ENCODE measurements at regions not wholly inside any gene's neighbourhood (a gene's known extent, or its start where the extent isn't known, plus 50 kb on each side); places are given as distances from the start of the nearest gene placed in this dataset.

DNA sequence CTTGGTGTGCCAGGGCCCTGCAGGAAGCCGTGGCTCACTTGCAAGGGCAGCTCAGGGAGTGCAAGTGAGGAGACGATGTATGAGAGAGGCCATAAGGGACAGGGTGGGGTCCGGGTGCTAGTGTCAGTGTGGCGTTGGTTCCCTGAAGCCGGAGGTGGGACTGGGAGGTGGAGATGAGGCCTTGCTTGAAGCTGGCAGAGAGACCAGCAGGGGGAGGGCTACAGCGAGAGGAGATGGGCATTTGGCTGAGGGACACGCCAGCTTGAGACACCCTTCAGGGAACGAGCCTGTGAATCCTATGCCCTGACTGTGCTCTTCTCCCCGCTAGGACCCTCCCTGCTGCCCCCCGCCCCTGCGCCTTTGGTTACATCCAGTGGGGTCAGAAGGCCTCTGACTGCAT lies 529.1 kb downstream of the TCERG1L start:
- no peak for DNase-seq

DNA sequence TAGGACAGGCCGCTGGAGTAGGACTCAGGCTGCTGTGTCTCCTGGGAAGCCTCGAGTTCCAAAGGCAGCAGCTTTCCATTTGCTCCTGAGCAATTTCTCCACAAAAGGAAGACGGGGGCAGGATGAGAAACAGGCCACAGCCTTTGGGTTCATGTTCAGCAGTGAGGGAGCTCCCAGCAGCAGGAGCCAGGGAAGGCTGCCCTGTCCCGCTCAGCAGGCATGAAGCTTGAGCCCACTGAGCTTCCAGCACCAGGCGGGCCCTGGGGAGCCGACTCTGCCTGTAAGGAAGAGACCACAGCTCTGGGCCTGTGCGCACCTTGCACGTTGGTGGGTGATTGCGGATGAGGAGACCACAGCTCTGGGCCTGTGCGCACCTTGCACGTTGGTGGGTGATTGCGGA lies 527.2 kb downstream of the TCERG1L start:
- no peak for DNase-seq

DNA sequence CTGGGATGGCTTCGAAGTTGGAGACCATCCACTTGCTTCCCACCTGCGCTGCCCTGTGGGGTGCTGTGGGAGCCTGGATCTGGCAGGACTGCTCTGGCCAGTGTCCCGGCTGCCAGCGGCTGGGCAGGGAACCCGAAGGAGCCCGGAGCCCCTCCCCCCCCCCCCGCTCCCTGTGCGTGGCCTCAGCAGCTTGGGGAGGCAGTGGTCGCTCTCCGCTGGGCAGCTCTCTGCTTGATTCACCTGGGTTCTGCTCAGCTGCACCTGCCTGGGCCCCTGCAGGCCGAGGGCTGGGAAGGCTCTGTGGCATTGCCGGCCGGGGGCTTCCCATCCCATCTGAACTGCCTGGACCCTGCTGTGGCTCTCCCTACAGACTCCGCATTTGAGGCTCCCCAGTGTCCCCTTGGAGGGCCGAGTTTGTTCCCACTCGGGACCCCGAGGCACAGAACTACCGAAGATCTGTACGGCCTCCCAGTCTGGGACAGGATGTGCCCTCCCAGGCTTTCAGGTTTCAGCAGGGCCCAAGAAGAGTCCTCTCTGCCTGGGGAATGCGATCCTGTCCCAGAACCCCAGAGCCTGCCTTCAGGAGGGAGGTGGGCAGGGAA lies 525.1 kb downstream of the TCERG1L start:
- DNase-seq = no peak

DNA sequence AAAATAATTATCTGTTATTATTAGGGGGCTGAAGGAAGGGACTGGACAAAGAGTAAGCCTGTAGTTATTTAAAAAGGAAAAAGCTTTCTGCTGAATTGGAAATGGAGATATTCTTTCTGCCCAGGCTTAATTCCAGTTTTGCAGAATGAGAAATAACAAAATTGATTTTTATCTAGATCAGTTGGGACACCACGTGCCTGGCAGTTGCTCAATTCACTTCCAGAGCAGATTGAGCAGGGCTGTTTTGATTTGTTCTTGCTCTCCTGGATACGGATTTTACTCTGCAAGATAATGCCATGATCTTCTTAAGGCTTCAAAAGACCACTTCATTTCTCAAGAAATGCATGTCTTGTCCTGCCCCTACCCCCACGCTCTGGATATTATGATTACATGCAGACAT lies 524.3 kb downstream of the TCERG1L start:
- DNase-seq = no peak

DNA sequence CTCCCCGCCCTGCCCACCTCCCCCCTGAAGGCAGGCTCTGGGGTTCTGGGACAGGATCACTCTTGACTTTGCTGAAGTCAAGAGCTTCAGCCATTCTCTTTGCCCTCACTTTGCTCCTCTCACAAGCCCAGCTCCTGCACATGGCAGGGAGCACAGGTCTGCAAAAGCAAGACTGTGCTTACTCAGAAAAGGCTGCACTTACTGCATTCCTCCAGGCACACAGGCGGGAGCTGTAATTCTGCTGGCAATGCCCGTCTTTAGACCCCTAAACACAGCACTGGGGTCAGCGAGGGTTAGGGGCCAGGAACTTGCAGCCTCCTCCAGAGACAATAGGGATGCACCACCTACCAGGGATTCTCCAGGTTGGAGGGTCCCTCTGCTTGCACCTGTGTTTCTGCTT lies 523.7 kb downstream of the TCERG1L start:
- DNase-seq = no peak

DNA sequence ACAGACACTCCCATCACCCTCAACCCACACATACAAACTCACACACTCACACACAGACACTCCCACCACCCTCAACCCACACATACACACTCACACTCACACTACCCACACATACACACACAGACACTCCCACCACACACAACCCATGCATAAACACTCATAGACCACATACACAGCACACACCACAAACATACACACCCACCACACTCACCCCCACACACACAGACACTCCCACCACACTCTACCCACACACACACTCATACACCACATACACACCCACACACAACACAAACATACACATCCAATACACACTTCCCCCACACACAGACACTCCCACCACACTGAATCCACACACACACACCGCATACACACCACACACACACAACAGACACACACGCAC lies 521.2 kb downstream of the TCERG1L start:
- DNase-seq = no peak

DNA sequence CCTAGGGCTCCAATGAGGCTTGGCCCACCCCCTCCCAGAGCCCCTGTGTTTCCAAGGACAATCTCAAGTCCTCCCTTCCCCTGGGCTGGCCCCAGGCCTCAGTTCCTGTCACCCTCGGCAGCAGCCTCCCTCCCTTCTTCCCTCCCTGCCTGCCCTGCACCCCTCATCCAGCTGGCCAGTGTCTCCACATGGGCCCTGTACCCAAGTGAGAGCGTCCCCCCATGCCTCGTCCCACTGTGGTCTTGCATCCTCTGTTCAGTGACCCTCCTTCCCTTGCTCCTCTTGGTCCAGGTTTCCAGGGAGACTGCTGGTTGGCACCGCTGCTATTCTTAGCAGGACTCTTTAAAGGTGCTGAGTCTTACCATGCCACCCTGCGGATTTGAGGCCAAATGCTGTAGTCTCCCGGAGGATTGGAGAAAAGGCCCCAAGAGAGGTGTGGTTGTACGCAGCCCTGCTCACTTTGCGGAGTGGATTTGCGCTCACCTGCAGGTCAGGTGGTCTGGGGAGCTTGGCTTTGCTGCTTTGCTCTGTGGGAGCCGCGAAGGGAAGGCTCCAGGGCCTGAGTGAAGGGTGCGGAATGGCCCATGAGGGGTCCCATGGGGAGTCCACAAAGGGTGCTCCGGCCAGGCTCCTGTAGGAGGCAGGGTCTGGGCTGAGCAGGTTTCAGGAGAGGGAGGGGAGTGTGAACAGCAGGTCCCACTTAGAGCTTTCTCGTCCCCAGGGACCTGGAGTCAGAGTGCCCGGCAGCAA lies 519.2 kb downstream of the TCERG1L start:
- no peak for DNase-seq

DNA sequence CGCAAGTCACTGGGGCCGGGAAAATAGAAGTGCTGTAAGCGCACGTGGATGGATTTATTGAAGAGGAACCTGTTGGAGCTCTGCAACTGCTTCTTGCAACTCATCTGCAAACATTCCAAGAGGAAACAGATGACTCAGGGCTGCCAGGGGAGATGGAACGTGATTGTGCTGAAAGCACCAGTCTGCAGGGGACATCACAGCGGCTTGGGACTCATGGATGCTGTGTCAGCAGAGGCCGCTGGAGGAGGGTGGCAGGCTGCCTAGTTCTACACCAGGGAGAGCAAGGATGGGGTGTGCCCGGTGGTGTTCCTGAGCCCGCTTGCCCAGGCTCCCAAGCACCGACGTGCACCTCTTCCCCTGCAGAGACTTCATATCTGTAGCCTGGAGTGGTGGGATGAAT lies 515.7 kb downstream of the TCERG1L start:
- no peak for DNase-seq

DNA sequence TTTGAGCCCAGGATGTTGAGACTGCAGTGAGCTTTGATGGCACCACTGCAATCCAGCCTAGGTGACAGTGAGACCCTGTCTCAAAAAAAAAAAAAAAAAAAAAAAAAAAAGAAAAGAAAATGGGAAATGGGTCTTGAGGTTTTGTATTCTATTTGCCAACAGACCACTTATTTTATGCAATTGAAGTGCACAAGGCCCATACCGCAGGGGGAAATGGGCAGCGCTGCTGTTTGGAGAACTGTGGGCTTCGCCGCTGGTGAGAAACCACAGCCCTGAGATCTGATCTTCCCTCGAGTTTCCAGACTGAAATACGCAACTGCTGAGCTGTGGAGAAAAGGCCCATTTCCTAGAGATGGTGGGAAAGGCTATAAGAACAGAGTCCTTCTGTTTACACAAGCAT lies 512.0 kb downstream of the TCERG1L start:
- DNase-seq = no peak

DNA sequence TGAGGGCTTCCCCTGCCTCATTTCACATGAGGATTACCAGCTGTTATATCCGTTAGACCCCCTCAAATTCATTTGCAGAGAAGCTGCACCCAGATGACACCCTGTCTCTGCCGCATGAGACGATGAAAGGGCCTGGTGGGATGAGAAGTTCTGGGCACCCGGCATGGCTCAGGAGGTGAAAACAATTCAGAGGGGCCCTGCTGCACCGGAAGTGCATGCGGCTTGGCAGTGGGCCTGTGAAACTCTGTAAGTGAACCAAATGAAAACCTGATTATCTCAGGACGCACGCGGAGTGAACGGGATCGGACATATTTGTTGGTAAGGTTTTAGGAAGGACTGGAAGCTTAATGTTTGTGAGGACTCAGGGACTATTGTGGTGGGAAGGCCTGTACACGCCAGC lies 511.2 kb downstream of the TCERG1L start:
- no peak for DNase-seq

DNA sequence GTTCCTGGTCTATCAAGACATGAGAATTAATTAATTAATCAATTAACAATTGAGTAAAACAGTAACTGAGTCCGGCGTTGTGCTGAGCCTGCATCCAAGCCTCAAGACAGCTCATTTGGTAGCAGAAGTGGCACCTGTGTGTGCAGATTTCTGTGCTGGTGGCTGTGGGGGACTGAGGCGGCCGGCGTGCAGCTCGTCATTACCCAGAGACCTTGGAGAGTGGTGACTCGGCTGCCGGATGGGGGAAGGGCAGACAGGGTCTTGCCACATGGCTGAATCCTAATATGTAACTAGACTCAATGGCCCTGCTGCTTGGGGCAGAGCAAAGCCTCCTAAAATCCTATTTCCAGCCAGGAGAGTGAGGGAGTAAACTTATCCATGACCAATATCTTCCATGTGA lies 510.2 kb downstream of the TCERG1L start:
- DNase-seq = no peak

DNA sequence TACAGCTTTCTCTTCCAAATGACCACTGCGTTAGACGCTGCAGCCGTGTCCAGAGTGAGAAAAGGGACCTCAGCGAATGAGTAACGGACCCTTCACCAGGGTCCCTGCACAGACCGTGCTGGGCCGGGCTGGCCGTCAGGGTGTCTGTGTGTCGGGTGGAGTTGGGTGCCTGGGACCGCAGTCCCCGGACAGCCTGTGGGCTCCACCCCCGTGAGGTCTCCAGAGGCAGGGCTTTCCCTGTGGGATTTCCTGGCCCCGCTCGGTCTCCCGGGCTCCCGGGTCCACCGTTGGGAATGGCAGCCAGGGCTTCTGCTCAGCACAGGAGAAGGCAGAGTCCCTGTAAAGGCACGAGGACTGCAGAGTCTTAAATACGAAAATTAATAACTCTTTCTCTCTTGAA lies 509.7 kb downstream of the TCERG1L start:
- no peak for DNase-seq

DNA sequence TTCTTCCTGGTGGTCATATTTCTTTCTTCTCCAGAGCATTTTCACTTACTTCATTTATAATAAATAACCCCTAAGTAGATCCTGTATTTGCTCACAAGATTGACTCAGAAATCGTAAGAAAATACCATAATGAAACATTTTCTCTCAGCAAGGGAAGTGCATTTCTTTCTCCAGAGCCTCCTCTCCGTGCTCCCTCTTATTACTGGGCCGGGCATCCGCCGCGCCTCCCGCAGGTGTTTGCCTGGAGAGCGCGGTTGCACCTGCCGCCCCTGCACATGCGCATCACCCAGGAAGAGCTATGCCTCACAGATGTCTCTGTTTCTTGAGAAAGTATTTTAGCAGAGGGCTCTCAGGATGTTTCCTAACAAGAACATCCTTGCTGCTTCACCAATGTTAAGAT lies 509.2 kb downstream of the TCERG1L start:
- DNase-seq = no peak

DNA sequence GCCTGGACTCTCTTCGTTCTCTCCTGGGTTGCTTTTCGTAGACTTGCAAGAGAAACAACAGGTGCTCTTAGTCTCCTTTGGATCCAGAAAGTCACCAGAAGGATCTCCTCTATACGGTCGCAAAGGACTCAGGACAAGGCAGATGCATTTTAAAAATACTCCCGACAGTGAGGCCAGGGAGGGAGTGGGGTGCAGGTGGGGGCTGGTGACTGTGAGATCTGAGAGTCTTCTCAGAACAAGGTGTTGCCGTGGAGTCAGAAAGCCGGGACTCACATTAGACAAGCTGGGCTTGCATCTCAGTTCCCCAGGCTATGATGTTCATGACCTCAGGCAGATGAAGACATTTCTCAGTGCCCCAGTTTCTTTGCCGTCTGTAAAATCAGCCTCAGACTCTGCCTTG lies 507.2 kb downstream of the TCERG1L start:
- DNase-seq = no peak

DNA sequence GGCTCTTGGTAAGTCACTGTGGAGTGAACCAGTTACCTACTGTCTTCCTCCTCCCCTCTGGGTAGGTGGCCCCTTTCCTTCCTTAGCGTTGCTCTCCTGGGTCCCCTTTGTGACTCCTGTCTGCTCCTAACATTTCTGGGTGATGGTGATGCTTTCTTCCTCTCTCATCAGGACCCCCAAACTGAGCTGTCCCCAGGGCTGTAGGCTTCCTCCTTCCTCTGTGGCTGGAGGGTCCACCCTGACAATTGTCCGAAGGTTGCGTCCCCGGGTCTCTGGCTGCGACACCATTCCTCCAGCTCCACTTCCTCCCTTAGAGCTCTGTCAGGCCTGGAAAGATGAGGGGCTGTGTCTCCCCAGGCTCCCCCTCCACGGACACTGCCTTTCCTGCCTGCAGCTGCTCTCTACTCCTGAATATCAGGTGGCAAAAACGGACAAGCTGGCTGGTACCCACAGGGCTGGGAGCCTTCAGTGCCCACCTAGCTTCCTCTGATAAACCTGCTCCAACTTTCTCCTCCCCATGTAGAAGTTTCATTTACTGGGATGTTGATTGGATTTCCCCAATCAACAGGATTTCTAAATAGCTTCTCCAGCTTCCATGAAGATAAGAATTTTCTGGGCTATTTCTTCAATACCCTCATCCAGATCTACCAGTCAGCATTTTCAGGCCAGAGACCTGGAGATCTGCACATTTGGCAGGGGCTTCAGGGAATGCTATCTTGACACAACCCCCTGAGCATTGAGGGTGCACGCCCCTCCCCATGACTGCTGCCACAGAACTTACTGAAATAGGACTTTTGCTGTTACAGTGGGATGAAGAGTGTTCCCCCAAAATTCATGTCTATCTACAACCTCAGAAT lies 506.5 kb downstream of the TCERG1L start:
- DNase-seq = no peak

DNA sequence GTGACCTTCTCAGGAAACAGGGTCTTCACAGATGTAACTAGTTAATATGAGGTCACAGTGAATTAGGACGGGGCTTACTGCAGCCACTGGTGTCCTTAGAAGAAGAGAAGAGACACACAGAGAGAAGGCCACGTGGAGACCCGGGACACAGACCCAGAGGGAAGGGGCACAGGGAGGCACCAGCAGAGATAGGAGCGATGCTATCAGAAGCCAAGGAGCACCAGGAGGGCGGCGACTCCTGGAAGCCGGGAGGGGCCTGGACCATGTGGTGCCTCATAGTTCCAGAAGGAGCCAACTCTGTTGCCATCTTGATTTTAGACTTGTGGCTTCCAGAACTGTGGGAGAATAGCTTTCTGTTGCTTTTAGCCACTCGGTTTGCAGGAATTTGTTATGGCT lies 505.9 kb downstream of the TCERG1L start:
- no peak for DNase-seq

DNA sequence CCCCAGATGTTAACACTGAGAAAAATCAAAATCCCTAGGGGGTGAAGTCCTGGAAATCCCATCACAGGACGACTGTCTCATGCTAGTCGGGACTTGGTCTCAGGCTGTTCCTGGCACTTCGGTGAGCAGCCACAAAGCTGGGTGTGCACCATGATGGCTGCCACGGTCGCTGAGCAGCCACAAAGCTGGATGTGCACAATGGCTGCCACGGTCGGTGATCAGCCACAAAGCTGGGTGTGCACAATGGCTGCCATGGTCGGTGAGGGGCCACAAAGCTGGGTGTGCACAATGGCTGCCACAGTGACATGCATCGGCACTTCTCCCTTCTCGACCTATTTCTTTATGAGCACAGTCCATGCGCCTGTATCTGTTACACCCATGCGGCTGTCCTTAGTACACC lies 505.1 kb downstream of the TCERG1L start:
- no peak for DNase-seq

DNA sequence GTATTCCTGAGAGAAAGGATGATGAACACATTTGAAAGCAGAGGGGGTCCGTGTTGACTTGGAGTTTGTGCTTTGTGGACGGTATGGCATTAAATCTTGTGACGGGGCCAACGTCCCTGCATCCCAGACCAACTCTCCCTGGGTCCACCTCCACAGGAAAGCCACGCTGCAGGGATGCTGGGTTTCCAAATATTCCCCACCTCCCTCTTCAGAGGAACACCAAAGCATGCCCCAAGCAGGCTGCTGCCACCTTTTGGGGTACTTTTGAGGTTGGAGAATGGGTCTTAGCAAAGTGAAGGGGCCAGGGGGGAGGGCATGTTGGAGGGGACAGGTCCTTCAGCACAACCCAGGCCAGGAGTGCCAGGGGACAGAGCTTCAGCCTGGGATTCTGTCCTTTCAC lies 504.4 kb downstream of the TCERG1L start:
- no peak for DNase-seq

DNA sequence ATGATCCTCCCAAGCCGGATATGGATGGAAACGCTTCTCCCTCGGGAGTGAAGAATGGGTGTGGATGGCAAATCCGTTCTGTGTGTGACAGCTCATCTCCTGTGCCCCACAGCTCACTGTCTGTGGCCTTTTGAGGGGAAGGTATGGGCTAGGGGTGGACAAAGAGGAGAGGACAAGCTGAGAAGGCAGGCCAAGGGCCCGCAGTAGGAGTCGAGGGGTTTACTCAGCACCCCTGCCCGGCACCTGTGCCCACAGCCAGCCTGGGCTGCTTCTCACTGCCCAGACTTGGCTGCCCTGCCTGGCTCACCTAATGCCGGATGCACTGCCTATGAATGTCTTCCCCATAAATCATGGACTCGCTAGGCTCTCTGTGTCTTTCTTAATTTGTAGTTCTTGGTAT lies 503.8 kb downstream of the TCERG1L start:
- no peak for DNase-seq

DNA sequence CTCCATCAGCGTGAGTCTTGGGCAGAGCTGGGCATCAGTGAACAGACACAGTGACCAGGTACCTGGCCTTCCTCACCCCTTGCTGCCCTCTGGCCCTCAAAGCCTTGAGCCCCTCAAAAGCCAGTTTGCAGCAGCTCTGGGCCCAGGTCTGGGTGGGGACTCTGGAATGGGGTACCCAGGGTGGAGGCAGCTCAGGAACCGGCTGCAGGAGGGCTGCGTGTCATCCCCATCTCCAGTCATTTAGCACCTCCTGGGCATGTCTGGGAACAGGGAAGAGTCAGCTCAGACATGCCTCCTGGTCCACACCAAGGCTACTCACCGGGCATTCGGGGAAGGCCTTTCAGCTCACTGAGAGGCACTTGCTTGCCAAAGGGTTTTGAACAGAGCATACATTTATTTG lies 503.3 kb downstream of the TCERG1L start:
- DNase-seq = no peak

DNA sequence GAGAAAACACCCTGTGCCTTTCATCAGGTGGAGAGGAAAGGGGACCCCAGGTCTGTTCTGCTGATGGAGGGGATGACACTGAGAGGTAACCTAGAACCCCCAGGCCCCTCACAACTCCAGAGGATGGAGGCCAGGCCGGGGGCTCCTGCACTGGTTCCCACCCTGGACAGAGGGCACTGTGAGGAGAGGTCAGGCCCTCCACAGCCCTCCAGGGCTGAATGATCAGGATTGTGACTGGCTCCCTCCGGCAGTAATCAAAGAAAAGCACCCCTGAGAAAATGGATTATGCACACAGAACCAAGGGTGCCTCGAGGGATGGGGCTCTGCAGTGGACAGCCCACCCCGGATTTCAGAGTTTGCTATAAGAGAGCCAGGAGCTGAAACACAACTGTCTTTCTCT lies 502.8 kb downstream of the TCERG1L start:
- no peak for DNase-seq

DNA sequence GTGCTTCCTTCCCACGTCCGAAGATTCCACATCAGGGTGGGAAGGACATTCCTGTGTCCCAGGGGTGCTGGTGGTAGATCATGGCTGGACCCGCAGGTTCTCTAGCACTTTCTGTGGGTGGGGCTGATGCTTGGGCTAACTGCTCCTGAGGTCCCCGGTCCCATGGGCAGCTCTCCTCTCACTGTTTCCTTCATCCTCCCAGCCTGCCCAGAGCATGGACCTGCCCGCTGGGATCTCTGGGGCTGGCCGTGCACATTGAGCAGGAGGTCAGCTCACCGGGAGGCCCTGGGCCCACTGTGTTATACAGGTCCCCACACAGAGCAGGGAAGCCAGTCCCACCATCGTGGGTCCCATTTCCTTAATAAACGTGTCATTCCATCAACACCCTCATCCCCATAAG lies 502.3 kb downstream of the TCERG1L start:
- DNase-seq = no peak

DNA sequence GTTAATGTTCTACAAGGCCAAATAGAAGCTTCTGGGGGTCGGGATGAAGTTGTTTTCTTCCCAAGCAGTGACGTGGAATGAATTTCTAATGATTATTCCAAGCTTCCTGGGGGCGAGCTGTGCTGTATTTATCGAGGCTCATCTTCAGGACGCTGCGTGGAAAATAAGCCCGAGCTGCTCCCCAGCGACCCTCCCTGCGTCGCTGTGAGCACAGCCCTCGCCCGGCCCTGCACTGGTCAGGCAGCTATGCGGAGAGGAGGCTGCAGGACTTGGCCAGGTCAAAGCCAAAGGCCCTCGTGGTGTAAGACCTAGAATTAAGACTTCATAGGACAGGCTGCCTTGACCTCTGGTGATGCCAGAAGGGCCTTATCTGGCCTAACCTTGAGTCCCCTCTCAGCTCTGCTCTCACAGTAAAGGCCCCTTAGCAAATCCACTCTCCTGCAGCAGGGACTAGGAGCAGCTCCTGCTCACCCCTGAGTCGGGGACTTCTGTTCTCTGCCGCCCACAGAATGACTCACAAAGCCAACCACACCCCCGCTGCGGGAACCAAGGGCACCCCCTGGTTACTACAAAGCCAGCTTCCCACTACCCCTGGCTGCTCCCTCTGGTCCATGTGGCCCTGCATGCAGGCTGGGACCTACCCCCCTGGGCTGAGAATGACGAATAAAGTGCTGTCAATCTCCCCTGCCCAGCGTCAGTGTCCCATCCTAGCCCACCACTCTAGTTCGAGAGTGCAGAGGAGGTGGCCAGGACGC lies 501.6 kb downstream of the TCERG1L start:
- no peak for DNase-seq

Data from NCI-H1694 treated with DMSO at 0.1 percent for 48 hours (cell line).